ENCODE measurements at regions not wholly inside any gene's neighbourhood (a gene's known extent, or its start where the extent isn't known, plus 50 kb on each side); places are given as distances from the start of the nearest gene placed in this dataset.
"Not testable (repeated sequence)": the region's sequence is repeated elsewhere in the genome, so short reads cannot be mapped to it uniquely, and the experiment has no call there.

DNA sequence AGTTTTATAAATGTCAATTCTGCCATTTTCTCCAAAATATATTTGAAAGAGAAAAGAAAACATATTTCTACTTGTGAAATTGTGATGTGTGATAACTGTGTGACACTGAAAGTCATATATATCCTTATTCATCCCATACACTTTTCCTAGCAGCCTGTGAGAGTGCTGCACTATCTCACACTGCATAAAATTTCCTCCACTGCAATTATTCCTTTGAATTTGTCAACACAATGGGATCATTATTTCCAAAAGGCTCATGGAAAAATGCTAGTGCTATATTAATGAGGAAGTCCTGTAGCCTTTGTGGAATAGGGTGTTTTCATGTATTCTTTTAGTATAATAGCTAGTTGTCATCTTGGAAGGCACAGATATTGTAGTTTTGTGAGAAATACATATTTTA, 504.1 kb downstream of the RPL10L start:
- FAIRE-seq (no peak), DNase-seq (ENCODE audit: insufficient read length, low spot score) (no peak)

GRCh38 chr14:46147024-46147423, 504.6 kb downstream of the RPL10L start:
- no peak for FAIRE-seq
- no peak for DNase-seq (ENCODE audit: insufficient read length, low spot score)

DNA sequence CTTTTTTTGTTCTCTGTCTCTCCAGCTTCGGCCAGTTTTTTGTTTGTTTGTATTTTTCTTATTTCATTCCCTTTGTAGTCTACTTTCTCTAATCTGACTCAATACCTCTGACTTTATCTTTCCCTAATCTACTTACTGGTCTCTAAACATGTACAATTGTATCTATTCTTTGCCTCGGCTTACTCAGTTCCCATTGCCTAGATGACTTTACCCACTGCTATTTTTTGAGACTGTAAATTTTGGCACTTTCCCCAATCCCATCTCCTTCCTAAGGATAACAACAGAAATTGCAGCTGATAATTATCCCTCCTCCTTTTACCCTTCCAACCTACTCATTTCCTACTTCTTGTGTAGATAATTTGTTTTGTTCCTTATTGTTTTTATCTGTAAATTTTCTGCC, 511.1 kb downstream of the RPL10L start:
- no peak for DNase-seq (ENCODE audit: insufficient read length, low spot score)
- FAIRE-seq: no peak

GRCh38 chr14:46139649-46140048, 511.9 kb downstream of the RPL10L start:
- no peak for DNase-seq (ENCODE audit: insufficient read length, low spot score)
- no peak for FAIRE-seq

DNA sequence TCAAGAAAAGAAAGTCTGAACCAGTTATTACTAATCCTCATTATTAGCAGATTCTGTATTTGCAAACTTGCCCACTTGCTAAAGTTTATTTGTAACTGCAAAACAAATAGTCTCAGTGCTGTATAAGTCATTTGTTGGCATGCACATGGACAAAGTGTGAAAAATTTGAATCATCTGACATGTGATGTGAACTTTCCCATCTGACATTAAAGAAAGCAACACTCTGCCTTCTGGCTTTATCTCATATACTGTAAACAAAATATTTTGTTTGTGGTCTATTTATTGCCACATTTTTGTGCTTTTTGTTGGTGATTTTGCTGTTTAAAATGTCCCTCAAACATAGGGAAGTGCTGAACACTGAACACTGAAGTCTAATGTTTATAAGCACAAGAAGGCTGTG, 513.8 kb downstream of the RPL10L start:
- DNase-seq (ENCODE audit: insufficient read length, low spot score) (no peak), FAIRE-seq (no peak)

GRCh38 chr14:46136456-46136855, 515.1 kb downstream of the RPL10L start:
- no peak for FAIRE-seq
- no peak for DNase-seq (ENCODE audit: insufficient read length, low spot score)

DNA sequence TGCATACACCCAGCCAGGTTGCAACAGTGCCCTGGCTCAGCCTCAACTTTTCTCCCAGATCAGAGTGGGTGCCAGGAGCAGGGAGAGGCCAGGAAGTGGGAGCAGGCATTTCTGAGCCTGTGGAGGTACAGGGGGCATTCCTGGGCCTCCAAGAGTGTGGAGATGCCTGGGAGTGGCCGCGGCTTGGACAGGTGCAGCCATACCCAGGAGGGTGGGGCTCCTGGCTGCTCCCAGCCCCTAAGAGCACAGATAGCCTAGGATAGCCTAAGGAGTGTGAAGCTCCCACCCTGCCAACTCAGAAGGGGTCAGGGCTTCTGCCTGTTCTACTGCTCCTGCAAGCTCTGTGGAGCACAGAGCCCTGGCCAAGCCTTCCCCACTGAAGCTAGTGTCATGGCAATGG, 543.4 kb downstream of the RPL10L start:
- DNase-seq (ENCODE audit: insufficient read length, low spot score) (no peak), FAIRE-seq (no peak)

DNA sequence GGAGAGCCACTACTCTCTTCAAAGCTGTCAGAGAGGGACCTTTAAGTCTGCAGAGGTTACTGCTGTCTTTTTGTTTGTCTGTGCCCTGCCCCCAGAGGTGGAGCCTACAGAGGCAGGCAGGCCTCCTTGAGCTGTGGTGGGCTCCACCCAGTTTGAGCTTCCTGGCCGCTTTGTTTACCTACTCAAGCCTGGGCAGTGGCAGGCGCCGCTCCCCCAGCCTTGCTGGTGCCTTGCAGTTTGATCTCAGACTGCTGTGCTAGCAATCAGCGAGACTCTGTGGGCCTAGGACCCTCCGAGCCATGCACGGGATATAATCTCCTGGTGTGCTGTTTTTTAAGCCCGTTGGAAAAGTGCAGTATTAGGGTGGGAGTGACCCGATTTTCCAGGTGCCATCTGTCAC, 550.7 kb downstream of the RPL10L start:
- FAIRE-seq; DNase-seq (ENCODE audit: insufficient read length, low spot score): not testable (repeated sequence)

- no peak for DNase-seq (ENCODE audit: insufficient read length, low spot score)
- FAIRE-seq: no peak
Measured at GRCh38 chr14:46091819-46092218, 559.8 kb downstream of the RPL10L start.

DNA sequence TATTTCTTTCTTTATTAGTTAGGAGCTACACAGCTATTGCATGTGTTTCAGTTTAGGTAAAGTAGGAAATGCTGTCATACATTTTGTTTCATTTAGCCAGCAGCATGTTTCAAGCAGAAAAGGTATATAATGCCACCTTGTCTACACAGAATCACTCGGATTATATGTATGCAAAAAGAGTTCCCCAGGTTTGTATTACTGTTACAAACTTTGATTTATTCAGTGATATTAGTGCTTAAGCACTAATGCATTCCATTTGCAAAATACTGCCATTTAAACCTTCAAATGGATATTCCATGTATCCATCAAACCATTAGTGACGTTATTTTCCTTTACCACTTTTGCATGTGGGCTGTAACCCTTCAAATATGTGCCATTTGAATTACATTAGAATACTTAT, 564.0 kb downstream of the RPL10L start:
- FAIRE-seq: no peak
- DNase-seq (ENCODE audit: insufficient read length, low spot score): no peak

GRCh38 chr14:46074061-46074460, 577.5 kb downstream of the RPL10L start:
- DNase-seq (ENCODE audit: insufficient read length, low spot score) (no peak), FAIRE-seq (no peak)

- no peak for DNase-seq (ENCODE audit: insufficient read length, low spot score)
- no peak for FAIRE-seq
Measured at GRCh38 chr14:46063872-46064271, 587.7 kb downstream of the RPL10L start.

- no peak for FAIRE-seq
- no peak for DNase-seq (ENCODE audit: insufficient read length, low spot score)
Measured at GRCh38 chr14:46058964-46059563, 592.5 kb downstream of the RPL10L start.

DNA sequence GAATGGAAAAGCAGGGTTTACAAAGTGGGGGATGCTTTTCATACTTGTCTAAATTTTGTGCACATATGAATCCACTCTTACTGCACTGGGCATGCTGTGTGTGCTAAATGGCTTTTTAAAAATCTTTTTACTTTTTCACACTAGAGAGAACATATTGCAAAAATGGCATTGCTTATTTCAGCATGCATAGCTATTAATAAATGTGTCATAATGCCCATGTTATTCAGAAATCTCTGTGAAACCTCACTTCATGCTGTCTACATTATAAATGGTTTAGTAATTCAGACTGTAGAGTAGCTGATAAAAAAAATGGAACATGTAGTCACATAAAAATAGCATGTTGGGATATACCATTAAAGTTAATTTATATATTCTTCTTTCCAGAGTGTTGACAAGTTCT, 593.8 kb downstream of the RPL10L start:
- FAIRE-seq (no peak), DNase-seq (ENCODE audit: insufficient read length, low spot score) (no peak)

DNA sequence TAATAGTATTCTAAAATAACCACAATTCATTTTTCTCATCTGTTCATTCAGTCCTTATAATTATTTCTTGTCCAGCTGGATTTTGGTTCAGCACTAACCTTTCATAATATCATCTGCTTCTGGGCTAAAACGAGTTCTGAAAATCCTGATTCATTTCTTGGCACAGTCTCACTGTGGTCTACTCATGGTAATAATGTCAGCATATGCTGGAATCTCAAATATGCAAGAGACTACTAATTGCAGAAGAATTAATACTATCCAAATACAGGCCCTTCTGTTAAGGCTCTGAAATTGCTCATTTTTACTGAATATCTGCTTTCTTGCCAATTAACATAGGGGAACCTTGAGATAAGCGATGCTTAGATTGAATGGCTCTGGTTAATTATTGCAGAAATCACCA, 597.1 kb downstream of the RPL10L start:
- FAIRE-seq: no peak
- DNase-seq (ENCODE audit: insufficient read length, low spot score): no peak

GRCh38 chr14:46053221-46053620, 598.4 kb downstream of the RPL10L start:
- FAIRE-seq (no peak), DNase-seq (ENCODE audit: insufficient read length, low spot score) (no peak)

DNA sequence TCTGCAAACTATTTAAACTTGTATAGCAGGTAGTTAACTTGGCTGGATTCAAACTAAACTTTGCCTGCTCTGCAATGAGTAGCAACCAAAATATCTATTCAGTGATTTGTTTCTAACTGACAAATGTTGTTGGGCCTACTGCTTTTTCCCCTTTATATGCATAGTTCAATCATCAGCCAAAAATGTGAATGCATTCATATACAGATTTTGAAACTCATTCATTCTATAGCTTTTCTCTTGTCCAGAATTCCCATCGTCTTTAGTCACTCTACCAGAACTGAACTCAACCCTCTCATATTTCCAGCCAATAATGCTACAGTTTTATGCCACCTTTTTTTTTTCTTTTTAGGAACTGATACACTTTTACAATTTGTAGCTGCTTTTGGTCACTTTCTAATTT, 599.8 kb downstream of the RPL10L start:
- FAIRE-seq: no peak
- DNase-seq (ENCODE audit: insufficient read length, low spot score): no peak

GRCh38 chr14:46048127-46048526, 603.5 kb downstream of the RPL10L start:
- FAIRE-seq (no peak), DNase-seq (ENCODE audit: insufficient read length, low spot score) (no peak)

GRCh38 chr14:46036099-46036498, 615.5 kb downstream of the RPL10L start:
- DNase-seq (ENCODE audit: insufficient read length, low spot score) (no peak), FAIRE-seq (no peak)

GRCh38 chr14:46034305-46034704, 617.3 kb downstream of the RPL10L start:
- DNase-seq (ENCODE audit: insufficient read length, low spot score) (no peak), FAIRE-seq (no peak)

DNA sequence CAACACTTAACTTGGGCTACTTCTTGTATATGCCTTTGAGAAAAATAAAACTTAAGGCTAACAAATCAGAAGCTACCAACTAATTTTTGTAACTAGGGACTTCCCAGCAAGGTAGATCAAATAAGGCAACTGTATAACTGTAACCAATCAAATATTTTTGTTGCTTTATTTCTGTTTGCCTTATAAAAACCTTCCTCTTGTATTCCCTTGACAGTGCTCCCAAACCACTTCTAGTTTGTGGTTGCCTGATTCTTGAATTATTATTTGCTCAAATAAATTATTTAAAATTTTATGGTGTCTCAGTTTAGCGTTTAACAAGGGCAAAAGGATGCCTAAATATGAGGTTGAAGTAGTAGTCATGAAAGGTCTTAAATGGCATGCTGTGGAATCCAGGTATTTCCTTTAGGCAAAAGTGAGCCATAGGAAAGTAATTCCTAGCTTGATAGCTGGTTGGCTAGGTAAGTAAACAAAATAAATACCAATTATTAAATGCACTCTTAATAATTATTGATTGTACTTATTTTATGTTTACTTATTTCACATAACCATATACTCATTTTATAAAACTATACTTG, 632.6 kb downstream of the RPL10L start:
- FAIRE-seq: no peak
- DNase-seq (ENCODE audit: insufficient read length, low spot score): no peak

- DNase-seq (ENCODE audit: insufficient read length, low spot score) (no peak), FAIRE-seq (no peak)
Measured at GRCh38 chr14:46008348-46008747, 643.2 kb downstream of the RPL10L start.

GRCh38 chr14:45998554-45998953, 653.0 kb downstream of the RPL10L start:
- no peak for FAIRE-seq

More at GRCh38 chr14:45998554-45998953, 653.0 kb downstream of the RPL10L start:
- DNase-seq (ENCODE audit: insufficient read length, low spot score): no peak

All from GM19239 (cell line).